SU-DHL-6 (cell line): ENCODE measurements at regions not wholly inside any gene's neighbourhood (a gene's known extent, or its start where the extent isn't known, plus 50 kb on each side); places are given as distances from the start of the nearest gene placed in this dataset.

Experiments
- H2AFZ ChIP-seq: fragments of 200-600 bp; sonication (generic); 2 replicates; pipeline ENCODE4 v1.6.1; 2014; ENCODE audit warnings: low read depth, mild to moderate bottlenecking, moderate library complexity, mixed read lengths, antibody characterized with exemption, low read length; ENCODE audit not compliant: severe bottlenecking
- H3F3A ChIP-seq: fragments of 200-600 bp; shearing (Covaris generic); 2 replicates; pipeline ENCODE4 v1.6.0; 2016; ENCODE audit warnings: antibody characterized with exemption, mild to moderate bottlenecking; ENCODE audit not compliant: insufficient read depth
- H3K27ac ChIP-seq: fragments of 200-600 bp; sonication (generic); 2 replicates; pipeline ENCODE4 v1.5.1; 2016; ENCODE audit warnings: low read depth, mild to moderate bottlenecking, low read length, moderate library complexity, mixed read lengths
- H3K27me3 ChIP-seq: fragments of 200-600 bp; sonication (generic), shearing (Covaris generic); 2 replicates; pipeline ENCODE4 v1.6.0; 2014; ENCODE audit warnings: mild to moderate bottlenecking, low read length
- H3K36me3 ChIP-seq: fragments of 200-600 bp; sonication (generic); 2 replicates; pipeline ENCODE4 v1.6.1; 2014; ENCODE audit warnings: mild to moderate bottlenecking, low read length, mixed read lengths
- H3K4me2 ChIP-seq: fragments of 300-600, 200-600 bp; shearing (Covaris generic), sonication (generic); 2 replicates; pipeline ENCODE4 v1.6.0; 2014; ENCODE audit warnings: low read length, low read depth, mild to moderate bottlenecking; ENCODE audit not compliant: poor library complexity, severe bottlenecking
- H3K4me3 ChIP-seq: fragments of 200-600 bp; sonication (generic); 2 replicates; pipeline ENCODE4 v1.5.1; 2014; ENCODE audit warnings: antibody characterized with exemption, low read length, mild to moderate bottlenecking, mixed read lengths; ENCODE audit not compliant: insufficient read depth, poor library complexity, severe bottlenecking
- H3K79me2 ChIP-seq: fragments of 200-600 bp; sonication (generic); 2 replicates; pipeline ENCODE4 v1.6.1; 2014; ENCODE audit warnings: mild to moderate bottlenecking, low read length, moderate library complexity; ENCODE audit not compliant: insufficient read depth
- H3K9ac ChIP-seq: fragments of 200-600 bp; sonication (generic); 2 replicates; pipeline ENCODE4 v1.7.0; 2014; ENCODE audit warnings: mild to moderate bottlenecking, low read length
- H3K9me2 ChIP-seq: fragments of 200-600 bp; sonication (generic); replicated peaks from 2 replicates; pipeline ENCODE4 v1.6.1; 2014; ENCODE audit warnings: low read length; ENCODE audit not compliant: insufficient read depth
- H3K9me3 ChIP-seq: fragments of 200-600 bp; sonication (generic); 2 replicates; pipeline ENCODE4 v1.6.1; 2014; ENCODE audit warnings: low read length, mixed read lengths; ENCODE audit not compliant: insufficient read depth
- H4K20me1 ChIP-seq: fragments of 200-600 bp; sonication (generic); 2 replicates; pipeline ENCODE4 v1.6.1; 2014; ENCODE audit warnings: low read depth, mild to moderate bottlenecking, antibody characterized with exemption, low read length, moderate library complexity, mixed read lengths
- EZH2phosphoT487 ChIP-seq: fragments of 200-600 bp; sonication (generic), shearing (Covaris generic); conservative IDR thresholded peaks from 2 replicates; pipeline ENCODE4 v1.6.1; 2018; ENCODE audit warnings: mild to moderate bottlenecking, antibody characterized with exemption, low read length, moderate library complexity, mixed read lengths
- TF ChIP-seq, protein P1 (sequence below): fragments of 200-600 bp; sonication (generic); IDR thresholded peaks from one replicate; pipeline ENCODE4 v1.5.1; 2017; ENCODE audit warnings: antibody characterized with exemption, mild to moderate bottlenecking, low read length, moderate library complexity; ENCODE audit not compliant: insufficient read depth, poor library complexity, severe bottlenecking

GRCh38 chr2:88924533-88924932 lies 233.1 kb downstream of the RPIA start:
- H3K36me3 ChIP-seq, result no peaks in the 10 kb centered on the region
- no peaks in the 10 kb centered on the region for H3K27me3 ChIP-seq
- no peak overlapping the region for H3K4me3 ChIP-seq
- H3K27ac ChIP-seq, result no peak overlapping the region
- TF ChIP-seq, protein P1, sequence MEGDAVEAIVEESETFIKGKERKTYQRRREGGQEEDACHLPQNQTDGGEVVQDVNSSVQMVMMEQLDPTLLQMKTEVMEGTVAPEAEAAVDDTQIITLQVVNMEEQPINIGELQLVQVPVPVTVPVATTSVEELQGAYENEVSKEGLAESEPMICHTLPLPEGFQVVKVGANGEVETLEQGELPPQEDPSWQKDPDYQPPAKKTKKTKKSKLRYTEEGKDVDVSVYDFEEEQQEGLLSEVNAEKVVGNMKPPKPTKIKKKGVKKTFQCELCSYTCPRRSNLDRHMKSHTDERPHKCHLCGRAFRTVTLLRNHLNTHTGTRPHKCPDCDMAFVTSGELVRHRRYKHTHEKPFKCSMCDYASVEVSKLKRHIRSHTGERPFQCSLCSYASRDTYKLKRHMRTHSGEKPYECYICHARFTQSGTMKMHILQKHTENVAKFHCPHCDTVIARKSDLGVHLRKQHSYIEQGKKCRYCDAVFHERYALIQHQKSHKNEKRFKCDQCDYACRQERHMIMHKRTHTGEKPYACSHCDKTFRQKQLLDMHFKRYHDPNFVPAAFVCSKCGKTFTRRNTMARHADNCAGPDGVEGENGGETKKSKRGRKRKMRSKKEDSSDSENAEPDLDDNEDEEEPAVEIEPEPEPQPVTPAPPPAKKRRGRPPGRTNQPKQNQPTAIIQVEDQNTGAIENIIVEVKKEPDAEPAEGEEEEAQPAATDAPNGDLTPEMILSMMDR, result no peak
- no peak for TF ChIP-seq EZH2phosphoT487
- no peaks in the 10 kb centered on the region for H3F3A ChIP-seq
- no peaks in the 10 kb centered on the region for H4K20me1 ChIP-seq
- H3K9me3 ChIP-seq, result no peaks in the 10 kb centered on the region
- H2AFZ ChIP-seq, result no peak overlapping the region
- no peaks in the 10 kb centered on the region for H3K79me2 ChIP-seq
- no peak overlapping the region for H3K4me2 ChIP-seq
- H3K9ac ChIP-seq, result no peak overlapping the region
- H3K9me2 ChIP-seq, result no peaks in the 10 kb centered on the region

DNA sequence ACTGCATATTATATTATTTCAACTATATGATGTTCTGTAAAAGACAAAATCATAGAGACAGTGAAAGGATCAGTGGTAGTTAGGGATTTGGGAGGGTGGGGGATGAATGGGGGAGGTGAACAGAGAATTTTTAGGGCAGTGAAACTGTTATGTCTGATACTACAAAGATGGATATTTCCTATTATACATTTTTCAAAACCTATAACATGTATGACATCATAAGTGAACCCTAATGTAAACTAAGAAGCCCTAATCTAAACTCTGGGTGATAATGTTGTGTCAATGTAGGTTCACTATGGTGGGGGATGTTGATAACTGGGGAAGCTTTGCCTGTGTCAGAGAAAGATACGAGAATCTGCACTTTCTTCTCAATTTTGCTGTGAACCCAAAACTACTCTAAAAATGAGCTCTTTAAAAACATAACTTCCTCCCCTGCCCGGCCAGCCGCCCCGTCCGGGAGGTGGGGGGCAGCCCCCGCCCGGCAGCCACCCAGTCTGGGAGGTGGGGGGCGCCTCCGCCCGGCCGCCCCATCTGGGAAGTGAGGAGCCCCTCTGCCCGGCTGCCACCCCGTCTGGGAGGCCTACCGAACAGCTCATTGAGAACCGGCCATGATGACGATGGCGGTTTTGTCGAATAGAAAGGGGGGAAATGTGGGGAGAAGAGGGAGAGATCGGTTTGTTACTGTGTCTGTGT lies 234.4 kb downstream of the RPIA start:
- TF ChIP-seq EZH2phosphoT487, result no peak
- TF ChIP-seq, protein P1, result no peak
- Histone ChIP-seq H3K9me2 (no peaks in the 10 kb centered on the region), H3K9me3 (no peaks in the 10 kb centered on the region), H3K36me3 (no peaks in the 10 kb centered on the region), H4K20me1 (no peaks in the 10 kb centered on the region), H3K79me2 (no peaks in the 10 kb centered on the region), H2AFZ (no peak overlapping the region), H3K4me2 (no peak overlapping the region), H3K27me3 (no peaks in the 10 kb centered on the region), H3K27ac (no peak overlapping the region), H3F3A (no peaks in the 10 kb centered on the region), H3K9ac (no peak overlapping the region), H3K4me3 (no peak overlapping the region)

DNA sequence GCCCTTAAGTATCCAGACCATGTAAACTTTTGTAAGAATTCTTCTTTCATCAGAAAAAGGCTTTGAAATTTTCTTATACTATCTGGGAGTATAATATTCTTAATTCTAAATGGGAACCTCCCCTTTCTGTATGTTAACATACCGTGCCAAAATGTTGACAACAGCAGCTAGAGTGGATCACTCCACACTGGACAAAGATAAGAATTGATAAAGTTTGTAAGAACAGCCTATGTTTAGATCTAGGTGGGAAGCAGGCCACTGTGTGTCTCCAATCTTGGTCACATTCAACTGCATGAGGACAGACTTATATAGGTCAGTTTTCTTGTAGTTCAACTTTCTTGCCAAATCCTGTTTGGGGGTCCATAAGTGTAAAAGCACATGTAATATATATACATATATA lies 235.7 kb downstream of the RPIA start:
- H3K79me2 ChIP-seq, result no peaks in the 10 kb centered on the region
- no peak overlapping the region for H3K9ac ChIP-seq
- no peaks in the 10 kb centered on the region for H4K20me1 ChIP-seq
- TF ChIP-seq, protein P1, result no peak
- TF ChIP-seq EZH2phosphoT487, result no peak
- H3K9me2 ChIP-seq, result no peaks in the 10 kb centered on the region
- no peak overlapping the region for H3K27ac ChIP-seq
- H3K36me3 ChIP-seq, result no peaks in the 10 kb centered on the region
- H3F3A ChIP-seq, result no peaks in the 10 kb centered on the region
- no peaks in the 10 kb centered on the region for H3K27me3 ChIP-seq
- H3K4me2 ChIP-seq, result no peak overlapping the region
- H3K4me3 ChIP-seq, result no peak overlapping the region
- no peak overlapping the region for H2AFZ ChIP-seq
- H3K9me3 ChIP-seq, result no peaks in the 10 kb centered on the region
